Endothelial cell of umbilical vein (primary cell): ENCODE measurements at regions not wholly inside any gene's neighbourhood (a gene's known extent, or its start where the extent isn't known, plus 50 kb on each side); places are given as distances from the start of the nearest gene placed in this dataset.
"Not testable (repeated sequence)": the region's sequence is repeated elsewhere in the genome, so short reads cannot be mapped to it uniquely, and the experiment has no call there.

Experiments
- BruUV-seq: library from RNA; stranded (reverse); fragments of 400-500 nt; replicated peaks from 2 replicates; lab custom pipeline; 2021; lab: Mats Ljungman, UMichigan
- CTCF ChIA-PET: fragments of 300-600, 350-600 bp; sonication (Branson Sonifier 250); formaldehyde crosslinking; loops from one replicate; lab custom pipeline; 2021; ENCODE audit warnings: antibody characterized with exemption, inconsistent platforms; lab: Charles Lee
- POLR2A ChIA-PET: fragments of 300-600, 350-600 bp; sonication (Branson Sonifier 250); formaldehyde crosslinking; loops from one replicate; lab custom pipeline; 2021; ENCODE audit warnings: antibody characterized with exemption, inconsistent platforms; lab: Charles Lee
- DNase-seq: peaks from one replicate; pipeline ENCODE4 v3.0.0-alpha.2; 2011; ENCODE audit warnings: low read depth, low spot score
- FAIRE-seq: peaks from 2 replicates; lab custom pipeline; 2011; peaks lifted over from hg19 to GRCh38; lab: Jason Lieb, UNC
- H2AFZ ChIP-seq: 2 replicates; pipeline ENCODE4 v1.6.0; 2012; ENCODE audit warnings: low read depth, low read length, control low read depth, inconsistent platforms
- H3K27ac ChIP-seq: 2 replicates; pipeline ENCODE4 v1.5.1; 2011; ENCODE audit warnings: low read depth, mild to moderate bottlenecking, control low read depth, low read length, moderate library complexity; ENCODE audit not compliant: insufficient read depth
- H3K27me3 ChIP-seq, 2 experiments: 2 replicates each; pipeline versions ENCODE4 v1.6.0 to v1.6.1; 2011; ENCODE audit warnings: low read length in 2 of 2, mixed read lengths in 1 of 2; ENCODE audit not compliant: control insufficient read depth in 2 of 2, insufficient read depth in 2 of 2
- H3K36me3 ChIP-seq, 2 experiments: 2 replicates in 1 of 2; 3 replicates in 1 of 2; pipeline ENCODE4 v1.5.1; 2011; ENCODE audit warnings: low read length in 2 of 2, mild to moderate bottlenecking in 1 of 2, moderate library complexity in 1 of 2; ENCODE audit not compliant: control insufficient read depth in 2 of 2, insufficient read depth in 2 of 2; ENCODE audit errors: extremely low read depth in 1 of 2
- H3K4me1 ChIP-seq: 3 replicates; pipeline ENCODE4 v1.5.1; 2011; ENCODE audit warnings: mild to moderate bottlenecking, low read length; ENCODE audit not compliant: control insufficient read depth, insufficient read depth; ENCODE audit errors: extremely low read depth
- H3K4me2 ChIP-seq: 2 replicates; pipeline ENCODE4 v1.6.1; 2011; ENCODE audit warnings: low read length, control low read depth, mixed read lengths; ENCODE audit not compliant: insufficient read depth
- H3K4me3 ChIP-seq, 3 experiments: fragments of 200-600 bp in 1 of 3; sonication (generic), shearing (Covaris generic) in 1 of 3; replicated peaks in 1 of 3; 2 replicates each; pipeline ENCODE4 v1.5.1; 2011 to 2016; ENCODE audit warnings: control low read depth in 3 of 3, low read length in 3 of 3, mild to moderate bottlenecking in 2 of 3, inconsistent platforms in 1 of 3, low read depth in 1 of 3, moderate library complexity in 1 of 3; ENCODE audit not compliant: insufficient read depth in 1 of 3
- H3K79me2 ChIP-seq: 2 replicates; pipeline ENCODE4 v1.6.0; 2012; ENCODE audit warnings: low read length, inconsistent platforms; ENCODE audit not compliant: control insufficient read depth, insufficient read depth
- H3K9ac ChIP-seq: replicated peaks from 2 replicates; pipeline ENCODE3; 2011; ENCODE audit warnings: low read length, control low read depth; ENCODE audit not compliant: insufficient read depth; ENCODE audit errors: extremely low read depth
- H3K9me1 ChIP-seq: replicated peaks from 3 replicates; pipeline ENCODE4 v1.6.0; 2011; ENCODE audit warnings: mild to moderate bottlenecking, low read length; ENCODE audit not compliant: control insufficient read depth, insufficient read depth; ENCODE audit errors: extremely low read depth
- H3K9me3 ChIP-seq: replicated peaks from 2 replicates; pipeline ENCODE4 v1.5.1; 2012; ENCODE audit warnings: low read length, inconsistent platforms; ENCODE audit not compliant: control insufficient read depth, insufficient read depth
- H4K20me1 ChIP-seq: replicated peaks from 2 replicates; pipeline ENCODE3; 2011; ENCODE audit warnings: mild to moderate bottlenecking, low read length; ENCODE audit not compliant: control insufficient read depth, insufficient read depth; ENCODE audit errors: extremely low read depth
- CTCF ChIP-seq, 2 donors: IDR thresholded peaks; 1 replicate in 1 of 2; 2 replicates in 1 of 2; pipeline ENCODE4 v1.5.1; 2011; ENCODE audit warnings: low read length in 2 of 2, mild to moderate bottlenecking in 2 of 2, moderate library complexity in 2 of 2, control low read depth in 1 of 2, inconsistent platforms in 1 of 2, low read depth in 1 of 2; ENCODE audit not compliant: insufficient read depth in 1 of 2; ENCODE audit errors: extremely low read depth in 1 of 2
- EZH2 ChIP-seq: IDR thresholded peaks from 2 replicates; pipeline ENCODE4 v1.6.1; 2012; ENCODE audit warnings: borderline replicate concordance, low read depth, mild to moderate bottlenecking, moderate library complexity, low read length, inconsistent platforms; ENCODE audit not compliant: severe bottlenecking
- FOS ChIP-seq: IDR thresholded peaks from 2 replicates; pipeline ENCODE4 v1.6.1; 2011; ENCODE audit warnings: mild to moderate bottlenecking, low read length, moderate library complexity, borderline replicate concordance; ENCODE audit not compliant: insufficient read depth
- GATA2 ChIP-seq: IDR thresholded peaks from 2 replicates; pipeline ENCODE4 v1.7.0; 2011; ENCODE audit warnings: low read depth, mild to moderate bottlenecking, moderate library complexity, mixed read lengths, low read length; ENCODE audit not compliant: insufficient read length, insufficient read depth
- JUN ChIP-seq: IDR thresholded peaks from 2 replicates; pipeline ENCODE4 v1.6.1; 2011; ENCODE audit warnings: borderline replicate concordance, low read depth; ENCODE audit not compliant: insufficient read length, insufficient read depth
- MYC ChIP-seq: IDR thresholded peaks from one replicate; pipeline ENCODE4 v1.6.1; 2011; ENCODE audit warnings: mild to moderate bottlenecking, low read depth, low read length
- POLR2A ChIP-seq: IDR thresholded peaks from 2 replicates; pipeline ENCODE4 v1.6.1; 2012; ENCODE audit warnings: low read depth, mild to moderate bottlenecking, control low read depth, low read length
- POLR2AphosphoS5 ChIP-seq: IDR thresholded peaks from 2 replicates; pipeline ENCODE4 v1.6.1; 2012; ENCODE audit warnings: low read depth, mild to moderate bottlenecking, control low read depth, low read length, moderate library complexity; ENCODE audit not compliant: insufficient read depth
- dilution Hi-C: fragments of 300-500 bp; cut with MboI; formaldehyde crosslinking; loops from one replicate; pipeline ENCODE4 v1.15.0; 2019; ENCODE audit warnings: low sequenced_read_pairs; ENCODE audit not compliant: extremely low pct_ligation_motif_present
- intact Hi-C: fragments of 100-400 bp; cut with micrococcal nuclease; formaldehyde crosslinking; loops from one replicate; pipeline ENCODE4 v1.10.0; 2022
- TF ChIP-seq, protein P1 (sequence below): IDR thresholded peaks from 2 replicates; pipeline ENCODE4 v1.6.1; 2011; ENCODE audit not compliant: insufficient read depth, insufficient read length

DNA sequence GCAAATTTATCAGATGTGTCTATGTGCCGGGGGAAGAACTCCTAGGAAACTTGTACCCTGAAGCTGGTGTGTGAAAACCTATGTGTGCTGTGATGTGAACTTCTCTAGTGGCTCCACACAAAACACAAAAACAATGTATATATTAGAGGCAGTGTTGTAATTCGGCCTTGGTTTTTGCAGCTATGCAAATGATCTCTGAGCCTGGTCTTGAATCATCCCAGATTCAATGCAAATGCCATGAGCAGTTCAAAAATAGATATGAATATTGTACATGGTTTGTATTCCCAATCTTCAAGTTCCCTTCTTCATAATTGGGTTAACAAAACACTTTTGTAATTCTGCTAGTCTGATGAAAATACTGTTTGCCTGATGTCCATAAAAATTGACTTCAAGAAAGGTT, 152.6 kb downstream of the MFSD1 start:
- no peak for DNase-seq
- ChIA-PET CTCF (interaction anchor here (1.6 kb wide), 1 partner anchor 11 kb away, joined by 3 read pairs; no protein-coding TSS in a partner anchor), POLR2A (no interaction called here)
- Histone ChIP-seq H3K9me1 (no peaks in the 10 kb centered on the region), H3K4me1 (no peaks in the 10 kb centered on the region), H3K36me3 (no peaks in the 10 kb centered on the region), H3K27me3 (no peaks in the 10 kb centered on the region), H3K27ac (no peak overlapping the region), H3K79me2 (no peaks in the 10 kb centered on the region), H3K4me3 (no peak overlapping the region), H3K9me3 (no peaks in the 10 kb centered on the region), H3K4me2 (no peak overlapping the region), H4K20me1 (no peaks in the 10 kb centered on the region), H2AFZ (no peak overlapping the region), H3K9ac (no peak overlapping the region)
- TF ChIP-seq POLR2A (no peak), FOS (no peak), POLR2AphosphoS5 (no peak), MYC (no peak), EZH2 (no peak), GATA2 (no peak), JUN (no peak), CTCF (IDR thresholded peaks at IDR 0.05; ENCODE audit: extremely low read depth in 1 of 2, insufficient read depth in 1 of 2, low read depth in 1 of 2, low read length in 2 of 2) (no peak)
- TF ChIP-seq, protein P1, sequence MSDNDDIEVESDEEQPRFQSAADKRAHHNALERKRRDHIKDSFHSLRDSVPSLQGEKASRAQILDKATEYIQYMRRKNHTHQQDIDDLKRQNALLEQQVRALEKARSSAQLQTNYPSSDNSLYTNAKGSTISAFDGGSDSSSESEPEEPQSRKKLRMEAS: no peak
- no peak for FAIRE-seq
- dilution Hi-C loops: no loop called here
- intact Hi-C loops: no loop called here
- no TSS peak for BruUV-seq

GRCh38 chr3:158957777-158958176, 155.9 kb downstream of the MFSD1 start:
- dilution Hi-C loops, intact Hi-C loops, FAIRE-seq, DNase-seq, H3K27me3 ChIP-seq, H3K9me3 ChIP-seq, H3K27ac ChIP-seq, H2AFZ ChIP-seq, CTCF ChIA-PET, H3K79me2 ChIP-seq, H3K9me1 ChIP-seq, H3K9ac ChIP-seq, BruUV-seq, POLR2A ChIA-PET, H3K4me1 ChIP-seq, H3K4me3 ChIP-seq, H3K36me3 ChIP-seq, H4K20me1 ChIP-seq, H3K4me2 ChIP-seq: not testable (repeated sequence)
